ENCODE measurements at regions not wholly inside any gene's neighbourhood (a gene's known extent, or its start where the extent isn't known, plus 50 kb on each side); places are given as distances from the start of the nearest gene placed in this dataset.

DNA sequence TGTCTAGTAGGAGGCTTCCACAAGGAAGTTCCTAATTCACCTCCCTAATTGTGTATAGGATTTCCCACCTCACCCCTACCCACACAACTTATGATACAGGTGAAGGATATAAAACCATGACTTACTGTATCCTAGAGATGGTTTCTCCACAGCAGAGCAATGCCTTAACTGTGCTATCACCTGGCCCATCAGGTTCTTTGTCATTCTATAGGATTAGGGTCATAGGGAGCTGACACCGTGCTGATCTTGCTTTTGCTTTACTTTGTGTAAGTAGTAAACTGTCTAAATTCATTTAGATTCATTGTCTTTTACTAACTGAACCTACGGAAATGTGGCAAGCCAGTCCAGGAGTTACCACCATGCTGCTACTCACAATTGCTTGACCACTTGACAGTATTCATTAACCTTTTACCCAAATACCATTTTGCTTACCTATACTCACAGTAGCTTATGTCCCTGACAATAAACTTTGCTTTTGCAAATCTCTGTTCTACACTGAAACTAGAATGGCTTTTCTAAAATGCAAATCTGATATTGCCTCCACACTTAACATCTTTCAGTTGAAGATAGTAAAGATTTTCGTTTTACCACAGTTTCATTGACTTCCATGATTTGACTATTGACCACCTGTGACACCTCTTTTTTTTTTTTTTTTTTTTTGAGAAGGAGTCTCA lies 147.6 kb downstream of the IFI44 start:
- DNase-seq, result no peak

GRCh38 chr1:78799926-78800325 lies 150.3 kb downstream of the IFI44 start:
- DNase-seq, result no peak

DNA sequence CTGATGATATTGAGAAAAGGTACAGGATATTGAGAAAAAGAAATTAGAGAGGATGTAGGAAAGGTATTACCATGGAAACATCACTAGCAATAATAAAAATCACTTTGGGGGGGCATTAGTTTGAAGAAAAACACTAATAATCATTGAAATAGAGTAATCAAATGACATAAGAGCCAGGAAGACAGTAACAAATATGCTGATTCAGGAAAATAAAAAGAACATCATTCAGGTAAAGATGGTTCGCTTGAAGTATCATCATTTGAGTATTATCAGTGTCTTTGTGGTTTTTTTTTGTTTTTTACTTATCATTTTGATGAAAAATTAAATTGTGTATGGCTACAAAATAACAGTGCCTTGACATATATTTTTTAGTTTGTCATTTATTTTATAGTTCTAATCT lies 164.5 kb downstream of the IFI44 start:
- DNase-seq, result no peak

- no peak for DNase-seq
Measured at GRCh38 chr1:78825561-78825960, 175.9 kb downstream of the IFI44 start.

- no peak for DNase-seq
Measured at GRCh38 chr1:78829644-78830043, 176.9 kb downstream of the ADGRL4 start.

GRCh38 chr1:78830321-78830720 lies 176.2 kb downstream of the ADGRL4 start:
- DNase-seq, result peak; percentile 25

DNA sequence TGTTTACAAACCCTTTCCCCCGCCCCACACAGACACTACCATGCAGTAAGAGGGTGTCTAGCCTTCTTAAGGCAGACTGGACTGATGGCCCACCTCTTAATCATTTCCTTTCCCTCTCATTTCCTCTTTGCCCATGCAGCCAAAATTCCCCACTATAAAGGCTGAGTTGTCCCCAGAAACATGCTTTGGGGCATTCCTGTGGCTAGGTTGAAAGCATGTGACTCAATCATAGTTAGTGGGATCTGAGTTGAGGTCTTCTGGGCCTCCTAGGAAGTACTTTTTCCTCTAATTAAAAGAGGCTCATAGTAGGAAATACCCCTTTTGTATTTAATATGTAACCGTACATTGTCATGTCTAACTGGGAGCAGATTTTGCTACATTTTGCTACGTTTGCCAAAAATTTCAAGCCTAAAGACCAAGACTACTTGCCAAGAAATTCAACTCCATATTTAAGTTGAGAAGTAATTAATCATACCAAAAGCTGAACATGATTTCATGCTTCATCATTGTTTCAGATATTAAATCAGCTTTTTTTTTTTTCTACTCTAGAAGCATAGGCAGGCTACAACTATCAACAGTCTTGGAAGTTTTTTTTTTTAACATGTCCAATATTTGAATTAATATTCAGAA lies 174.7 kb downstream of the ADGRL4 start:
- no peak for DNase-seq

GRCh38 chr1:78833491-78833890 lies 173.0 kb downstream of the ADGRL4 start:
- DNase-seq, result peak; percentile 93

DNA sequence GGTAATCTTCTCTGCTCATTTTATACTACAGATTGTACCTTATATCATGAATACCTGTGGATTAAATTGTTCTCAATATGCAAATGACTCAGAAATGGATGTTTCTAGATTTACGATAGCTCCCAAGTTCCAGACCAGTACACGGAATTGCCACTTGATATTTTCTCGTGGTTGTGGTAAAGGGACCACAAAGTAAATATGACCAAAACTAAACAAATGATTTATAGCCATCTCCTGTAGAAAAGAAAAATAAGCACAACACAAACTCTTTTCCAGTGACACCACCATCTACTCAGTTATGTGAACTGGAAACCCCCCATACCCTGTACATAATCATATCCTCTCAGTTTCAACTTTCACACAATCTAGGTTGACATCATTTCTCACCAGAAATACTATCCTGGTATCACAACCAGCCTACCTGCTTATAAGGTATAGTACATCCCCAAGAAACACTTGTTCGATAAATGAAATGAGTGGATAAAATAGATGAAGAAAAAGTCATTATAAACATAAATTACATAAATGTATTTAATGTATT lies 172.3 kb downstream of the ADGRL4 start:
- DNase-seq, result peak; percentile 34

DNA sequence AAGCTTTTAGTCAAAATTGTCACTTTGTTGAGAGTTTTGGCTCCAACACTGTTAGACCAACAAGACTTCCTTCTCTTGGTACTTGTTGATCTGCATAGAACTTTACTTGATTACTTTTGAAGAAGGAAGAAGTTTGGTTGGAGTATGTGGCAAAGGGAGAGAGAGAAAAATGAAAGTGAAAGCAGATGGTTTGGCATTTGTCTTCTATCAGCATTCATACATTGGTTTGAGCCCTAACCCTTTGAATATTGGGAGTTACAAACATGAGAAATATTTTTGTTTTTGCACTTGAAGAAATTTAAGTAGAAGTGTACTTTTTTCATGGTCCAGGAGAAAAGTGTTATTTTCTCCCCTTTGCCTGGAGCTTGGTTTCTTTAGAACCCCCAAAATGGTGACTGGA lies 169.8 kb downstream of the ADGRL4 start:
- DNase-seq, result peak; percentile 35

DNA sequence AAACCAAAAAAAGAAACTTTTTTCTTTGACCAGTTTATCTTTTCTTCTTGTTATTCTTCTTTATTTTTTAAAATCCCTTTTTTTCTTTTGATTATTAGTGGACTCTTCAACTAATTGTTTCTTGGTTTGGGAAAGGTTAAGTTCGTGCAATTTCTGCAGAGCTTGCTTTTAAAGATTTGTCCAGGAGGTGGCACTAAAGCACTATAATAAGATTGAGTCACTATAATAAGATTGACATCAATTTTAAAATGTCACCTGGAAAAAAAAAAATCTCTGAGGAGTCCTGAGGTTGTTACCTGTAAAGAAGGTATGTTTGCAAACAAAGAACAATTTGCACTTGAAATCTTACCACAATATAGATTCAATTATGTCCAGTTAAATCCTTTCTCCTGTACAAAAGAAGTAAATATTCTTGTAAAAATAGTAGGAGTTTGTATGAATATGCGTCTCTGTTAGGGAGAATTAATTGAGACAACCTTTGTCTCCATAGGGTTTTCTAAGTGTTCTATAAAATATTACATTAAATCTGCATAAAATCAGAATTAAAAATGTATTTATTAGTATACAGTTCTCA lies 166.7 kb downstream of the ADGRL4 start:
- DNase-seq, result peak; percentile 83

Measured in DMS53 (cell line).